Heart left ventricle (tissue), 16 donors: ENCODE measurements at regions not wholly inside any gene's neighbourhood (a gene's known extent, or its start where the extent isn't known, plus 50 kb on each side); places are given as distances from the start of the nearest gene placed in this dataset.

ENCODE experiments used
- ATAC-seq, 4 donors: fragments of 200-7000 bp; cut with Tn5 transposase; one replicate each; pipeline ENCODE4 v1.9.1; 2020 to 2022; ENCODE audit warnings: moderate library complexity in 4 of 4, mild to moderate bottlenecking in 3 of 4, moderate number of reproducible peaks in 1 of 4
- DNase-seq, 5 donors: peaks; one replicate each; pipeline ENCODE4 v3.0.0-alpha.2; 2020
- H3K27ac ChIP-seq, 12 donors: fragments of 200-600 bp; sonication (generic) in 4 of 12; one replicate each; pipeline versions ENCODE4 v1.5.0 to v1.8.0; 2016 to 2022; ENCODE audit warnings: mild to moderate bottlenecking in 2 of 12
- H3K27me3 ChIP-seq, 9 donors: fragments of 200-600 bp; sonication (generic) in 2 of 9; one replicate each; pipeline versions ENCODE4 v1.5.1 to v1.8.0; 2016 to 2022; ENCODE audit warnings: mild to moderate bottlenecking in 3 of 9
- H3K36me3 ChIP-seq, 9 donors: fragments of 200-600 bp; sonication (generic) in 2 of 9; one replicate each; pipeline versions ENCODE4 v1.5.0 to v1.8.0; 2018 to 2022; ENCODE audit warnings: mild to moderate bottlenecking in 2 of 9
- H3K4me1 ChIP-seq, 12 donors: fragments of 200-600 bp; sonication (generic) in 4 of 12; one replicate each; pipeline versions ENCODE4 v1.5.0 to v1.8.0; 2016 to 2022; ENCODE audit warnings: mild to moderate bottlenecking in 3 of 12
- H3K4me3 ChIP-seq, 12 donors: fragments of 200-600 bp; sonication (generic) in 4 of 12; one replicate each; pipeline versions ENCODE4 v1.5.0 to v1.8.0; 2017 to 2022; ENCODE audit warnings: mild to moderate bottlenecking in 9 of 12, moderate library complexity in 4 of 12
- H3K9me3 ChIP-seq, 12 donors: fragments of 200-600 bp; sonication (generic) in 4 of 12; one replicate each; pipeline versions ENCODE4 v1.5.0 to v1.8.0; 2016 to 2022; ENCODE audit warnings: mild to moderate bottlenecking in 1 of 12
- POLR2A ChIP-seq, 2 donors: fragments of 450-650 bp; IDR thresholded peaks; one replicate each; pipeline ENCODE4 v1.6.1; 2017; ENCODE audit warnings: antibody characterized with exemption in 2 of 2, mild to moderate bottlenecking in 2 of 2, moderate library complexity in 2 of 2
- WGBS, 4 donors: extraction: QIAGEN DNeasy Blood & Tissue Kit in 2 of 4; methylation state at CpG; one replicate each; pipeline versions ENCODE4 v1.1.5 to v1.1.7; 2013 to 2018; 5-methylcytosine and 5-hydroxymethylcytosine counted together
- intact Hi-C, 10 donors: fragments of 100-400 bp; cut with DNase I; formaldehyde crosslinking; loops; one replicate each; pipeline versions ENCODE4 v1.11.1 to v1.14.2; 2022
- TF ChIP-seq, protein P1 (sequence below), 12 donors: fragments of 200-600 bp; sonication (generic) in 4 of 12; IDR thresholded peaks; one replicate each; pipeline versions ENCODE4 v1.5.0 to v1.8.0; 2018 to 2022; ENCODE audit warnings: antibody characterized with exemption in 12 of 12, mild to moderate bottlenecking in 5 of 12
- donor health status: ischemic (EF 13 %, LVEDD 7.1; RV severe dilation, severe dysfunction).
- donor health status: healthy with polysubstance abuse.
- donor health status: DM: no; HTN: yes; CAD: no.
- donor health status: DM: no; HTN: no; CAD: no.
- donor health status: ischemic (EF 25% LVEDD 6.9; RV normal size, moderate dysfunction).
- donor health status: ischemic (EF 25% LVEDD 5.7; RV mildly dilated, moderate dysfunction).
- donor health status: healthy.
- donor health status: DM: yes; HTN: yes; CAD: no.
- donor health status: ischemic (EF 35%, LVEDD 5.7; RV mildly dilated, moderate dysfunction).
- donor health status: nonischemic (EF 11% LVEDD 7.7; RV severe dilation, severe dysfunction).
- donor health status: DM: yes; HTN: yes; CAD: no.
- donor health status: PGD.
- donor health status: ischemic (EF 29% LVEDD 5.4; RV normal size, mild dysfunction).
- donor health status: nonischemic (EF 23%, LVEDD 6.1; RV moderate dilation, normal function).

DNA sequence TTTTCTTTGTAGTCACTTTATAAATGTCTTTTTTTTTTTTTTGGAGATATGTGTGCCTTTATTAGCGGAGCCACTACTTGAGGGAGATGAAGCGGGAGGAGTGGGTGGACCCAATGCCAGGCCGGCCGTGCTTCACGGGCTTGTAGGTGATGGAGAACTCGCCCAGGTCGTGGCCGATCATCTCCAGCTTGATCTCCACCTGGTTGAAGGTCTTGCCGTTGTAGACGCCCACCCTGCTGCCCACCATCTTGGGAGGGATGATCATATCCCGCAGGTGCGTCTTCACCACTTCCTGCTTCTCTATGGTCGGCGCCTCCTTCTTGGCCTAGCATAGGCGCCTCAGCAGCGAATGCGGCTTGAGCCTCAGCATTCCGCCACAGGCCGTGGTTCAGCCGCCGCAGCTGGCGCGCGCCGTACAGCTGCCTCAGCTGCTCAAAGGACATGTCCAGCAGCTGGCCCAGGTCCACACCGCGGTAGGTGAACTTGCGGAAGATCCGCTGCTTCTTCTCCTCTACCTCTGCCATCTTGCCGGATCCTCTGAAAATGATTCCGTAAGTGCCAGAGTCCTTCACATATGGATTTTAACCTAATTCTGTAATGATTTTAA is 1095.6 kb downstream of the MAT2B start:
- TF ChIP-seq, protein P1, sequence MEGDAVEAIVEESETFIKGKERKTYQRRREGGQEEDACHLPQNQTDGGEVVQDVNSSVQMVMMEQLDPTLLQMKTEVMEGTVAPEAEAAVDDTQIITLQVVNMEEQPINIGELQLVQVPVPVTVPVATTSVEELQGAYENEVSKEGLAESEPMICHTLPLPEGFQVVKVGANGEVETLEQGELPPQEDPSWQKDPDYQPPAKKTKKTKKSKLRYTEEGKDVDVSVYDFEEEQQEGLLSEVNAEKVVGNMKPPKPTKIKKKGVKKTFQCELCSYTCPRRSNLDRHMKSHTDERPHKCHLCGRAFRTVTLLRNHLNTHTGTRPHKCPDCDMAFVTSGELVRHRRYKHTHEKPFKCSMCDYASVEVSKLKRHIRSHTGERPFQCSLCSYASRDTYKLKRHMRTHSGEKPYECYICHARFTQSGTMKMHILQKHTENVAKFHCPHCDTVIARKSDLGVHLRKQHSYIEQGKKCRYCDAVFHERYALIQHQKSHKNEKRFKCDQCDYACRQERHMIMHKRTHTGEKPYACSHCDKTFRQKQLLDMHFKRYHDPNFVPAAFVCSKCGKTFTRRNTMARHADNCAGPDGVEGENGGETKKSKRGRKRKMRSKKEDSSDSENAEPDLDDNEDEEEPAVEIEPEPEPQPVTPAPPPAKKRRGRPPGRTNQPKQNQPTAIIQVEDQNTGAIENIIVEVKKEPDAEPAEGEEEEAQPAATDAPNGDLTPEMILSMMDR (IDR thresholded peaks at IDR 0.05), result no peak
- no peak for TF ChIP-seq POLR2A (IDR thresholded peaks at IDR 0.05)
- Histone ChIP-seq H3K27ac (no peak overlapping the region), H3K9me3 (peaks cover 0 to 3% (median 0%) of the 10 kb centered on the region in 12 donors), H3K36me3 (no peaks in the 10 kb centered on the region), H3K27me3 (no peaks in the 10 kb centered on the region), H3K4me1 (no peaks in the 10 kb centered on the region), H3K4me3 (no peak overlapping the region)
- WGBS, 4 donors, result 94 to 97% (median 96%) methylated on average over 31 of the region's 31 CpGs
- ATAC-seq (no peak), DNase-seq (no peak)
- intact Hi-C loops, result no loop called here

DNA sequence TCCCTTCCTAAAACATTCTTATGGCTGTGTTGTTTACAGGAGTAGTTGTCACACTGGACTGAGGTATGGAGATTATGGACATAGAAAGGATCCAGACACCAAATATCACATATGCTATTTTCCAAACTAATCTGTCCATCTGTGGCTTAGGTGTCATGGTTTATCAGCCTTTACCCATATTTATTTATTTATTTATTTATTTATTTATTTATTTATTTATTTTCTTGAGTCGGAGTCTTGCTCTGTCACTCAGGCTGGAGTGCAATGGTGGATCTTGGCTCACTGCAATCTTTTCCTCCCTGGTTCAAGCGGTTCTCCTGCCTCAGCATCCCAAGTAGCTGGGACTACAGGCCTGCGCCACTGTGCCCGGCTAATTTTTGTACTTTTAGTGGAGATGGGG is 1103.1 kb downstream of the MAT2B start:
- Histone ChIP-seq H3K27me3 (no peaks in the 10 kb centered on the region), H3K36me3 (no peaks in the 10 kb centered on the region), H3K27ac (no peak overlapping the region), H3K4me3 (no peak overlapping the region), H3K9me3 (no peaks in the 10 kb centered on the region), H3K4me1 (no peaks in the 10 kb centered on the region)
- ATAC-seq (no peak), DNase-seq (no peak)
- intact Hi-C loops, result no loop called here
- 88 to 94% (median 92%) methylated on average over 4 of the region's 4 CpGs for WGBS, 4 donors
- TF ChIP-seq POLR2A (IDR thresholded peaks at IDR 0.05), result no peak
- TF ChIP-seq, protein P1 (IDR thresholded peaks at IDR 0.05), result no peak

DNA sequence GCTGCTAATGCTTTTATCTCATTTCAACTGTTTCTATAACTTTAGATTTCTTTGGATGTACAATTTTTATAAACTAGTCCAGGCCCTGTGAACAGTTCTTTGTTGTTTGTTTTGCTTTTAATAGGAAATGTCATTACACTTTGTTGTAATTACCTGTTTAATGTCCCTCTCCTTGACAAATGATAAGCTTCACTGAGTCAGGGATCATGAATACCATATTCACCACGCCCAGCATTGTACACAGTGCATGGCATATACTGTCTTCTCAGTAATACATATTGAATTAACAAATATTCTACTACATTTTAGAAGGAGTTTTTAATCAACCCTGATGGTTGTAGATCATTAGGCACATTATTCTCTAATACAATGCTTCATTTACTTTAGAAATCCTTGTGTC is 1105.0 kb downstream of the MAT2B start:
- H3K27ac ChIP-seq, result no peak overlapping the region
- DNase-seq, result no peak

DNA sequence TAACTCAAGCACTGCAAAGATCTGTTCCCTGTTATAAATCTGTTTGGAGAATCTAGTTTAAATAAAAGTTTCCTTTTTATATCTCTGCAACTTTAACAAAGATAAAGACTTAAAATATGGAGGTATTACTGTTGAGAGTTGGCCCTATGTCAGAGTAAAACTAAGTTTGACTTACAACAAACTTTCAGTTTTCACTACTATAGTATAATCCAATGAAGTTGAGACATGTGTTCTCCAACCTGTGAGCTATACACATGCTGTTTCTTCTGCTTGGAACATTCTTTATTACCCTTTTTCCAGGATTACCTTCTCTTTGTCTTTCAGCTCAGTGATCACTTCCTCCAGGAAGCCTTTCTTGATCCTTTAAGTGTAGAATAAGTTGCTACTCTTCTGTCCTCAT is 1109.3 kb downstream of the MAT2B start:
- no peak overlapping the region for H3K27ac ChIP-seq
- no peaks in the 10 kb centered on the region for H3K4me1 ChIP-seq
- DNase-seq (no peak), ATAC-seq (no peak)
- H3K36me3 ChIP-seq, result no peaks in the 10 kb centered on the region
- intact Hi-C loops, result no loop called here
- TF ChIP-seq, protein P1 (IDR thresholded peaks at IDR 0.05), result no peak
- TF ChIP-seq POLR2A (IDR thresholded peaks at IDR 0.05), result no peak
- no peaks in the 10 kb centered on the region for H3K27me3 ChIP-seq
- H3K4me3 ChIP-seq, result no peak overlapping the region
- H3K9me3 ChIP-seq, result no peaks in the 10 kb centered on the region

More for the DNA sequence above, 1105.0 kb downstream of the MAT2B start:
- Histone ChIP-seq H3K4me3 (no peak overlapping the region), H3K9me3 (no peaks in the 10 kb centered on the region), H3K36me3 (no peaks in the 10 kb centered on the region), H3K27me3 (no peaks in the 10 kb centered on the region), H3K4me1 (no peaks in the 10 kb centered on the region)
- no peak for ATAC-seq
- WGBS, 4 donors, result 61 to 70% (median 64%) methylated on average over 1 of the region's 1 CpG
- intact Hi-C loops, result no loop called here
- TF ChIP-seq, protein P1 (IDR thresholded peaks at IDR 0.05), result no peak
- no peak for TF ChIP-seq POLR2A (IDR thresholded peaks at IDR 0.05)
